H1 (cell line): ENCODE measurements at regions not wholly inside any gene's neighbourhood (a gene's known extent, or its start where the extent isn't known, plus 50 kb on each side); places are given as distances from the start of the nearest gene placed in this dataset.

Experiments used
- MAFK ChIP-seq: IDR thresholded peaks from 2 replicates; pipeline ENCODE4 v1.6.1; 2012; ENCODE audit warnings: low read depth, mild to moderate bottlenecking, improper control_type of control experiment, low read length

GRCh38 chr6:111973927-111974639, 79.8 kb upstream of the CCN6 start (continued):
- no peak for TF ChIP-seq MAFK
- TF ChIP-seq, all 59 proteins: peak for 0
